ENCODE measurements at regions not wholly inside any gene's neighbourhood (a gene's known extent, or its start where the extent isn't known, plus 50 kb on each side); places are given as distances from the start of the nearest gene placed in this dataset.

DNA sequence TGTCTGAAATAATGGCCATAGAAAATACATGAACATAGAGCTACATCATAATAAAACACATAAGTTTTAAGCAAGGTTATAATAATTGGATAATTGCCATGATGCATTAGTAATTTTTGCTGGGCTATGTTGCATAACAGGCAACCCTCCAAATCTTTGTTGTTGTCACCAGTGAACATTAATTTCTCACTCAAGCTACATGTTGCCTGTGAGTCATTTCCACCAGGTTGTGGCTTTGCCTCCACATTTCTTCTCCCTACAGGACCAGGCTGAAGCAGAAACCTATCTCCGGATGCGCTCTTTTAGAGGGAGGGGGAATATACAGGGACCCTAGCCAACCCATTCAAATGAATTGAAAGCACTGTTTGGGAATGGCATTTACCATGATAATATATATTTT, 347.7 kb downstream of the GABRG1 start:
- DNase-seq, result no peak

GRCh38 chr4:45770958-45771357, 352.9 kb downstream of the GABRG1 start:
- no peak for DNase-seq

GRCh38 chr4:45765521-45765920, 358.3 kb downstream of the GABRG1 start:
- no peak for DNase-seq

DNA sequence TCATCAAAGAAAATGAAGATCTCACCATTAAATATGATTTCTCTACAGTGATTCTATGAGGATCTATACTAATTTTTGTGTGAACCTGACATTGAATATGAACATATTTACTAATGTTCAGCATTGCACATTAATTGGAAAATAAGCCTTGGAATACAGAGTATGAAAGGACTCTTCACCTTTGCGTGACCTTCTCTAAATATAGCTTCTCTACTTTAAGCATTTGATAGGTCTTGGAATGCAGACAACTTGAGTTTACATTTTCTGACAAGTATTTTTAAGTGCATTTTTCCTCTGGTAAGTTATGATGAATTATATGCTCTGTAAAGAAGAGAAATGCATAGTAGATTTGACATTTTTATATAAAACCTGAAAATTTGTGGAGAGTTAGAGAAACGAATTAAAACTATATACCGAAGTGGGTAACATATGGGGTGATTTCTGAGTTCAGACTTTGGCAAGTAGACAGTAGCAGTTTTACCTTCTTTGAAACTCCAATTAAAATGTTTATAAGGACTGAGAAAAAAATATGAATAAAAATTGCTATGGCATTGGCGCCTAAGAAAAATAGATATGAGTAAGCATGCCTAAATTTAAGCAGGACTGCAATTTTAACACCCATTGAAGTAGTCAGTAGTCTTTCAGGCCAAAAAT, 371.9 kb downstream of the GABRG1 start:
- no peak for DNase-seq

DNA sequence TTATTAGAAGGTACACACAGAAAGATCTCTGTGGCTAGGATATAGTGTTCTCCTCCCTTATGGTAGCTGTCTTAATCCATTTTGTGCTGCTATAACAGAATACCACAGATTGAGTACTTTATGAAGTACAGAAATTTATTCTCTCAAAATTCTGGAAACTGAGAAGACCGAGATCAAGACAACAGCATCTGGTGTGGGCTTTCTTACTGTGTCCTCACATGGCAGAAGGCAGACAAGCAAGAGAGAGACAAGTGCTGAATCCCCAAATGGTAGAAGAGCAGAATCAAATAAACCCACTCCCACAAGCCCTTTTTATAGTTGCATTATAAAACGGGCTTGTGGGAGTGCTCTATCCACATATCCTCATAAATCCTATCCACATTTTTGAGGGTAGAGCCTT, 373.1 kb downstream of the GABRG1 start:
- no peak for DNase-seq

GRCh38 chr4:45745741-45746140, 378.1 kb downstream of the GABRG1 start:
- no peak for DNase-seq

GRCh38 chr4:45741897-45742296, 382.0 kb downstream of the GABRG1 start:
- DNase-seq, result no peak

- DNase-seq, result no peak
Measured at GRCh38 chr4:45732161-45732560, 391.7 kb downstream of the GABRG1 start.

DNA sequence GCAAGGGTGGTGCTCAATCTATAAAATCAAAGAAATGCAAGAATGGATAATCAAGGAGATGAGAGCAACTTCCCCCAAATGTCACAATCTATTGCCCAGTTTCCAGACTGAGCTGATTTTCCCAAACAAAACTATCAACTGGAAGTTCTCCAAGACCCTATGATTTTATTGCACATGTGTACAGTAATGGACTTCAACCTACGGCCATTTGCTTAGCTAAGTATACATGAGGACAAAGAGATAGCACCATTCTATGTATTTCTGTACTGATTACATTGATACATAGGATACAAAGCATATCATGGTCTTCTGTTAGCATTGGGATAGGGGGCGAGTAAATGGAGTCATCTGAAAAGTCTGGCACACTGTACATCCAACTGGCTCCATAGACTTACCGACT, 407.8 kb downstream of the GABRG1 start:
- no peak for DNase-seq

- no peak for DNase-seq
Measured at GRCh38 chr4:45713996-45714395, 409.9 kb downstream of the GABRG1 start.

- DNase-seq, result no peak
Measured at GRCh38 chr4:45701621-45702020, 422.2 kb downstream of the GABRG1 start.

GRCh38 chr4:45693746-45694145, 430.1 kb downstream of the GABRG1 start:
- DNase-seq, result no peak

DNA sequence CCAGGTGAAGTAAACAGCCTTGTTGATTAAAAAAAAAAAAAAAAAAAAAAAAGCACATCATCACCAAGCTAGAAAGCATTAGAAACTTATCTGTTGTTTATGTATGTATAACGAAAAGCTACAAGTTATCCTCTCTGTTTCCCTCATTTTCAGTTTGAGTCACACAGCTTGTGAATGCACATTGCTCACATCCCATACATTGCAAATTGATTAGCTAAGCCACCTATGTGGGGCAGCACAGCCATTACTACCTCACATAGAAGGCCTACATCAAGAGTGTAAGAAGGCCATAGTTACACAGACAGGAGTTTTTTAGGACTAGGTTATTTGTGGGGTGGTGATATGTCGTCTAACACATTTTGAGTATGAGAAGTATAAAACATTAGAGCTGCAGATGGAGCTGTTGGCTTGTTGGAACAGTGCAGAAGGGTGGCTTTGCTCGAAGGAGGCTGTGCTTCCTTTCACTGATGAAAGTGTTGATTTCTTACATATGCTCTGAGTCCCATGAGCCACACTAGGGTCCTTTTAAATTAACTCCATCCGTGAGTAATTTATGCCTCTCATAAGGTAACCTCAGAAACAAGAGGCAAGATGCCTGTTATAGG, 431.6 kb downstream of the GABRG1 start:
- no peak for DNase-seq

DNA sequence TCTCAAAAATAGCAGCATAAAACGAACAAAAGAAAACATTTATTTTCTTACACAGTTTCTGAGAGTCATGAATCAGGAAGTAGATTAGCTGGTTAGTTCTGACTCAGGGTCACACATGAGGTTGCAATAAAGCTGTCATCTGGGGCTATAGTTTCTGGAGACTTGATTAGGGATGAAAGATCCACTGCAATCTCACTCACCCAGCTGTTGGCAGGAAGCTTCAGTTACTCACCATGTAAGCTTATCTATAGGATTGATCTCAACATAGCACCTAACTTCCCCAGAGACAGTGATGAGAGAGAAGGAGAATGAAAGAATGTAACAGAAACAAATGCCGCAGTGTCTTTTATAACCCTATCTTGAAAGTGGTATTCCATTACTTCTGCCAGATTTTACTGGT, 435.5 kb downstream of the GABRG1 start:
- no peak for DNase-seq

DNA sequence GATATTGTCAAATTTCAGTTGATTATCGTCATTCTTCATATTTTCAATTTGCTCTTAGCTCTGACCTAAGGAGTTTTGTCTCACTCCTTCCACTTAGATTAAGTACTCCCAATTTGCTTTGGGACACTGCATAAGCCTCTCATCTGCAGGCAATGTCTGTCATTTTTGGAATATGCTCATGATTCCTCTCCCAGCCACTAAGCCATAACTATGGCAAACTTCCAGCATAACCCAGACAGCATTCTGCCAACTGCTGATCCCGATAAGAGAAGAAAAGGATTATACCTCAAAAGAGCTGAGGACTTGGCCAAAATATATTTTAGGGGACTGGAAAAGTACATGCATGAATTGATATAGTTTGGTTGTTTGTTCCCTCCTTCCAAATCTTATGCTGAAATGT, 444.4 kb downstream of the GABRG1 start:
- DNase-seq, result no peak

DNA sequence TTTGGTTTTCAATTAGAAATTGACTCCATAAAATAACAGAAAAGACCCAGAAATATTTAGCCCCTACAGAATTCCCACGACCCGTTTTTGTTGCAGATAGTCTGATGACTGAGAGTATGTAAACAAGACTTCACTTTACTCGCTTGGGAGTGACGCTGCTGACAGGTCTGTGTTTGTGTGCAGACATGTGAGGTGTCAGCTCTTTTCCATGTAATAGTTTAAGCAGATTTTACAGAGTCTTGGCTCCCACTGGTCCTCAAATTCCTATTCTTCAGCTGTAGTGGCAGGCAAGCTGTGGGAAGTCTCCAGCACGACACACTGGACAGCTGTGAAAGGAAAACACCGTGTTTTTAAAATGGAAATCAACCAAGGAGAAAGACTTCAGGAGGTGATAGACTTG, 455.7 kb downstream of the GABRG1 start:
- DNase-seq, result no peak

- DNase-seq, result no peak
Measured at GRCh38 chr4:45663628-45664081, 460.2 kb downstream of the GABRG1 start.

DNA sequence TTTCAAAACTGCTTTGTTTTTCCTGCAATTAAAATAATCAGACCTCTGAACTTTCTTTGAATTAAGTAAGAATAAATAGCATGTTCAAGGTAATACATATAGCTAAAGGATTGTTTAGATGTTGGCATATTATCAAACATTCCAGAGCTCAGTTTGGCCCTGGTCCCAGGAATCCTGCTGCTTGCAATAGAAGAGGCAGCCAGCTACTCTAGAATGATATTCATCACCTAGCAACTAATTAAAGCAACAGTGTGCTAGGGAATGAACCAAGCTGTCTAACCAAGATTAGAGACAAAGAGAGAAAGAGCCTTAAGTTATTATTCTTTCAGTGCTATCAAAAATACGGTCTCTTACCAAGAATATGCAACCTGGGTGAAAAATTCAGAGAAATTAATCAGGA, 460.9 kb downstream of the GABRG1 start:
- DNase-seq, result no peak

- DNase-seq, result no peak
Measured at GRCh38 chr4:45661893-45662292, 462.0 kb downstream of the GABRG1 start.

DNA sequence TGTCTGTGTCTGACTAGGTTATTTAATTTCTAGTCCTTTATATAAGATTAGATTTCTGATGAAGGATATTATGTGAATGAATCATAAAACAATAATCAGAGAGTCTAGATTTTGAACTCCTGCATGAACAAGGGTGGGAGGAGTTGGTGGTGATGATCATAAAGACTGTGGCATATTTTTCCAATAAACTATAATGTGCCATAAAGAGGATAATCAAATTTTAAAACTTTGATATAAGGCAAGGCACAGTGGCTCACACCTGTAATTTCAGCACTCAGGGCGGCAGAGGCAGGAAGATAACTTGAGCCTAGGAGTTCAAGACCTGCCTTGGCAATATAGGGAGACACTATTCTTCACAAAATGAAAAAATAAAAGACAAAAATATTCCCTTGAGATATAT, 473.3 kb downstream of the GABRG1 start:
- DNase-seq, result no peak

DNA sequence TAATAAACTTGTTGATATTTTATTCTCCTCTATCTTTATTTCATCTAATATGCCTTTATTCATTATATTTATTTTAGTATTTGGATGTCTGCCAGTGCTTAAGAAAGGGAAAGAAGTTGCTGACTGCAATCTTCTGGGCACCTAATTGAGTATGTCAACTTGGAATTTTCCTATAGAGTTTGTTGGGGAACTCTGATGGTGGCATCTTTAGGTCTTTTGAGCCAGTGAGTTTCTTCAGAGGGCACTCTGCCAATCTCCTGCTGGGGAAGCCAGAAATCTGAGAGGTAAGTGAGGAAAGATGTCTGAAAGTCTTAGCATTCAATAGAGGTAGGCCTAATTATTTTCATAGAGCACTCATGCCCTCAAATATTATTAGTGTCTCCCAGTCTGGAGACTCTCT, 475.0 kb downstream of the GABRG1 start:
- no peak for DNase-seq

DNA sequence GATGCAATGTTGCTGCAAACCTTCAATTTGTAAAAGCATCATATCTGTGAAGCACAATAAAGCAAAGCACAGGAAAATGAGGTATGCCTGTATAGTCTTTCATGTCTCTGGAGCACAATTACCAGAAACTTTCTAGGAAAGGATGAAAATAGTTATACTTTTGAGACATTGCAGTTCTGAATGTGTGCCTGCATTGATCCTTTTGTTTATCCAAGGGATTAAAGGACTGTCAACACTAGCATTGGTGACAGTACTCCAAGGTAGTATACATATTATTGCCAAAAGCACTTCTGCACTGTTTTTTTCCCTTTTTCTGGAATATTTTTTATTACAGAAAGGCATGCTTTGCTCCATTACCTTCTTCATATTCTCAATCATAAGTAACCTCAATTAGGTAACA, 476.0 kb downstream of the GABRG1 start:
- no peak for DNase-seq

DNA sequence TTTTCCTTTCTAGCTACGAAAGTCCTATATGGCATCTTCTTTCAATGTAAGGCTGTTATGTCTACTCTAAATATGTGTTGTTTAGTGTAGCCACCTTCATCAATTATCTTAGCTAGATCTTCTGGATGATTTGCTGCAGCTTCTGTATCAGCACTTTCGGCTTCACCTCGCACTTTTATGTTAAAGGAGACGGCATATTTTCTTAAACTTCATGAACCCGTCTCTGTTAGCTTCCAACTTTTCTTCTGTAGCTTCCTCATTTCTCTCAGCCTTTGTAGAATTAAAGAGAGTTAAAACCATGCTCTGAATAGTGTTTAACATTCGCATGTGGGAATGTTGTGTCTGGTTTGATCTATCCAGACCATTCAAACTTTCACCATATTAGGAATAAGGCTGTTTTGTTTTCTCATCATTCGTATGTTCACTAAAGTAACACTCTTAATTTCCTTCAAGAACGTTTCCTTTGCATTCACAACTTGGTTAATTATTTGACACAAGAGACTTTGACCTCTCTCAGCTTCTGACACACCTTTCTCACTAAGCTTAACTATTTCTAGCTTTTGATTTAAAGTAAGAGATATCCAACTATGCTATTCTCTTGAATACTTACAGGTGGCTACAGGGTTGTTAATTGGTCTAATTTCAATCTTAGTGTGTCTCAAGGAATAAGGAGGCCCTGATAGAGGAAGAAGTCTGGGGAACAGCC, 476.8 kb downstream of the GABRG1 start:
- no peak for DNase-seq

DNA sequence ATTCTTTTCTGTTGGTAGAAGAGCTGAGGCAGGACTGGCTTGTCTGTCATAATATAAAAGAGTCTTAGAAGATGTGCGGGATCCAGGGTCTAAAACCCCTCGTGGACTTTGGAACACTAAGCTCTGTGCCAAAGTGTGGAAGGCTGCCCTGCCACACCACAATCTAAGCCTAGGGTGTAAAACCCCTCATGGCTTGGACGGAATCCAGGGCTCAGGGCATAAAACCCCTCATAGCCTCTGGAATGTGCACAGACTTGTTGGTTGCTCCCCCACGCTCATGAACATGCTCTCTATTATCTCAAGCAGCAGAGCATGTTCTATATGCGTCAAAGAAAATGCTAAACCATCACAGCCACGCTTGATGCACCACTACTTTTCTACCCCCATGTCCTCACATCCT, 483.6 kb downstream of the GABRG1 start:
- no peak for DNase-seq

DNA sequence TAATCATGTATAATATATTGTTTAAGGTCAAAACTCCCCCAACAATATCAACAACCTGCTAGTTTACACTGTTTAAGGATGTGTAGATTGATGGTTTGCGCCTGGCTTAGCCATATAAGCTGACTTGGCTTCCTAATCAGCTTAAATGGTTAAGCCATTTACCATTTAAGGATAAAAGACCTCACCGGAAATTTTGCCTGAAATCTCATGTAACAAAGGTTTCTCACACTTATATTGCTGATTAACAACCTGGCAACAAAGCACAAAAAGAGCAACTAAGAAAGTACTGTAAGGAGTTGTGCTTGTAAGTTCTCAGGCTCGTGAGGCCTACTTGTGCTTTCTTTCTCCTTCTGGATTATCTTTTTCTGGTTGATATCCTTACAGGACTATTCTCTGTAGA, 485.2 kb downstream of the GABRG1 start:
- no peak for DNase-seq

Data from KG1 (cell line).